ENCODE measurements at regions not wholly inside any gene's neighbourhood (a gene's known extent, or its start where the extent isn't known, plus 50 kb on each side); places are given as distances from the start of the nearest gene placed in this dataset.
A peak's percentile ranks its signal among the peaks of the same experiment; 100 is the strongest.

DNA sequence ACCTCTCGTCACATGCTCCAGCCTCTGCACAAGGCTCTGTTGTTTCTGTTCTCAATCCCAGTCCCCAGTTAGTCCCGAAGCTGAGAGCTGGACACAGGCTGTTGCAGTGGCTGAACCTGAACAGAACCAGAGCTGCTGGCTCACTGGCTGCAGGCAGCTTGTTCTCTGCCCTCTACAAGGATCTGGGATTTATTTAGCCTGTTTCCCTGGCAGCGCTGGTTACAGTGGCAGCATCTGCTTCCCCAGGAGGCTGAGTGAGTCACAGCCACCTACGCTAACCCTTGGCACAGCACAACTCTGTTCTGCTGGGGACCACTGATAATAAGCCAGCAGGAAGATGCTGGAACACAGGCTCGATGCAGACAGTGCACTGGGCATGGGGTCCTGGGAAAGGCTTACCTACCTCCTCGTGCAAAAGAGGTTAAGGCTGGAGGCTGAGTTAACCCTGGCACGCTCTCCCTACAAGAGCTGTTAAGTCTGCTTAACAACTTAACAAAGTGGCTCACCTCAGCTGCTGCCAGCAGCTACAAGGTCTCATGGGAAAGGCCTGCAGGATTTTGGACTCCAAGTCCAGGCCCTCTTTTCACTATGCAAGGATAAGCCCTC, 299.6 kb downstream of the PCNX1 start:
- no peaks in the 10 kb centered on the region for H3K9me3 ChIP-seq
- H3K27me3 ChIP-seq: no peaks in the 10 kb centered on the region
- 26 to 40% methylated on average over 1 to 5 of the region's 7 CpGs for WGBS, 2 donors (ENCODE audit: low coverage in 1 of 2)
- no peak overlapping the region for H3K27ac ChIP-seq
- no peak overlapping the region for H3K4me3 ChIP-seq
- TF ChIP-seq, protein P1, sequence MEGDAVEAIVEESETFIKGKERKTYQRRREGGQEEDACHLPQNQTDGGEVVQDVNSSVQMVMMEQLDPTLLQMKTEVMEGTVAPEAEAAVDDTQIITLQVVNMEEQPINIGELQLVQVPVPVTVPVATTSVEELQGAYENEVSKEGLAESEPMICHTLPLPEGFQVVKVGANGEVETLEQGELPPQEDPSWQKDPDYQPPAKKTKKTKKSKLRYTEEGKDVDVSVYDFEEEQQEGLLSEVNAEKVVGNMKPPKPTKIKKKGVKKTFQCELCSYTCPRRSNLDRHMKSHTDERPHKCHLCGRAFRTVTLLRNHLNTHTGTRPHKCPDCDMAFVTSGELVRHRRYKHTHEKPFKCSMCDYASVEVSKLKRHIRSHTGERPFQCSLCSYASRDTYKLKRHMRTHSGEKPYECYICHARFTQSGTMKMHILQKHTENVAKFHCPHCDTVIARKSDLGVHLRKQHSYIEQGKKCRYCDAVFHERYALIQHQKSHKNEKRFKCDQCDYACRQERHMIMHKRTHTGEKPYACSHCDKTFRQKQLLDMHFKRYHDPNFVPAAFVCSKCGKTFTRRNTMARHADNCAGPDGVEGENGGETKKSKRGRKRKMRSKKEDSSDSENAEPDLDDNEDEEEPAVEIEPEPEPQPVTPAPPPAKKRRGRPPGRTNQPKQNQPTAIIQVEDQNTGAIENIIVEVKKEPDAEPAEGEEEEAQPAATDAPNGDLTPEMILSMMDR (IDR thresholded peaks at IDR 0.05): no peak
- TF ChIP-seq POLR2AphosphoS5 (IDR thresholded peaks at IDR 0.05): peak; percentile 29
- ATAC-seq: peak; percentile 41
- peaks cover 0 to 9% (median 0%) of the 10 kb centered on the region in 3 donors for H3K4me1 ChIP-seq
- H3K36me3 ChIP-seq: no peaks in the 10 kb centered on the region

GRCh38 chr14:71208702-71209357, 301.6 kb downstream of the PCNX1 start:
- no peaks in the 10 kb centered on the region for H3K9me3 ChIP-seq
- TF ChIP-seq, protein P1 (IDR thresholded peaks at IDR 0.05): no peak
- TF ChIP-seq POLR2AphosphoS5 (IDR thresholded peaks at IDR 0.05) (no peak), POLR2A (IDR thresholded peaks at IDR 0.05) (no peak), EP300 (IDR thresholded peaks at IDR 0.05) (no peak)
- no peak overlapping the region for H3K27ac ChIP-seq
- H3K36me3 ChIP-seq: no peaks in the 10 kb centered on the region
- WGBS, 2 donors (ENCODE audit: low coverage in 1 of 2): 95 to 100% methylated on average over 4 to 6 of the region's 6 CpGs
- H3K4me3 ChIP-seq: no peak overlapping the region
- H3K27me3 ChIP-seq: no peaks in the 10 kb centered on the region
- H3K4me1 ChIP-seq: peaks cover 0 to 14% (median 0%) of the 10 kb centered on the region in 3 donors
- no peak for ATAC-seq

- H3K9me3 ChIP-seq: no peaks in the 10 kb centered on the region
- ATAC-seq: no peak
- no peaks in the 10 kb centered on the region for H3K27me3 ChIP-seq
- H3K27ac ChIP-seq: no peak overlapping the region
- H3K4me3 ChIP-seq: no peak overlapping the region
- WGBS, 2 donors (ENCODE audit: low coverage in 1 of 2): 77 to 82% methylated on average over 1 to 3 of the region's 6 CpGs
- no peaks in the 10 kb centered on the region for H3K36me3 ChIP-seq
- no peak for TF ChIP-seq POLR2AphosphoS5 (IDR thresholded peaks at IDR 0.05)
- no peak for TF ChIP-seq EP300 (IDR thresholded peaks at IDR 0.05)
- no peak for TF ChIP-seq POLR2A (IDR thresholded peaks at IDR 0.05)
- TF ChIP-seq, protein P1 (IDR thresholded peaks at IDR 0.05): no peak
- peaks cover 0 to 23% (median 0%) of the 10 kb centered on the region in 3 donors for H3K4me1 ChIP-seq
These were observed 302.6 kb downstream of the PCNX1 start for GRCh38 chr14:71209888-71210287.

DNA sequence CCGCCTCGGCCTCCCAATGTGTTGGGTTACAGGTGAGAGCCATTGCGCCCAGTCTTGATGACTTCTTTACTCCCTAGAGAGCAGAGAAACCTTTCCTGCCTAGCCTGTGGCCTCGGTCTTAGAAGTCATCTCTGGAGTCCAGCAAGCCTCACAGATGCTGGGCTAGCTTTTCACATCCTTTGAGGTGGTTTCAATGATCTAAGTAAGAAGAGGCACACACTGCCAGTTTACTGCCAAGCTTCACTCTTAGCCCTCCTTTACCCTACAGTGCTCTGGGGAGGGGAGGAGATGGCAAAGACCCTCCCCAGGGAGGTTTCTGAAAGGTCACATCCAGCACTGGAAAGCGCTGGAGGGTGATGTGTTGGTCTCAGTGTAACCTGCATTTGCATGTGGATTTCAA, 304.8 kb downstream of the PCNX1 start:
- no peak overlapping the region for H3K4me3 ChIP-seq
- H3K36me3 ChIP-seq: no peaks in the 10 kb centered on the region
- H3K27me3 ChIP-seq: no peaks in the 10 kb centered on the region
- peaks cover 0 to 14% (median 0%) of the 10 kb centered on the region in 3 donors for H3K4me1 ChIP-seq
- TF ChIP-seq POLR2AphosphoS5 (IDR thresholded peaks at IDR 0.05) (no peak), EP300 (IDR thresholded peaks at IDR 0.05) (no peak), POLR2A (IDR thresholded peaks at IDR 0.05) (no peak)
- TF ChIP-seq, protein P1 (IDR thresholded peaks at IDR 0.05): no peak
- H3K27ac ChIP-seq: no peak overlapping the region
- 80 to 83% methylated on average over 1 to 2 of the region's 5 CpGs for WGBS, 2 donors (ENCODE audit: low coverage in 1 of 2)
- ATAC-seq: no peak
- H3K9me3 ChIP-seq: peaks cover 0 to under 1% (median 0%) of the 10 kb centered on the region in 3 donors

GRCh38 chr14:71212683-71213107, 305.4 kb downstream of the PCNX1 start:
- Histone ChIP-seq H3K4me1 (peaks cover 0 to 14% (median 0%) of the 10 kb centered on the region in 3 donors), H3K36me3 (no peaks in the 10 kb centered on the region), H3K27me3 (no peaks in the 10 kb centered on the region), H3K9me3 (peaks cover 0 to 4% (median 0%) of the 10 kb centered on the region in 3 donors), H3K27ac (no peak overlapping the region), H3K4me3 (no peak overlapping the region)
- no peak for ATAC-seq
- no peak for TF ChIP-seq POLR2AphosphoS5 (IDR thresholded peaks at IDR 0.05)
- no peak for TF ChIP-seq EP300 (IDR thresholded peaks at IDR 0.05)
- TF ChIP-seq POLR2A (IDR thresholded peaks at IDR 0.05): no peak
- TF ChIP-seq, protein P1 (IDR thresholded peaks at IDR 0.05): no peak
- WGBS, 2 donors (ENCODE audit: low coverage in 1 of 2): 57 to 71% methylated on average over 3 to 6 of the region's 10 CpGs
